GM21526 (cell line): ENCODE measurements at regions not wholly inside any gene's neighbourhood (a gene's known extent, or its start where the extent isn't known, plus 50 kb on each side); places are given as distances from the start of the nearest gene placed in this dataset.

Experiments used
- ATAC-seq: cut with Tn5 transposase; IDR thresholded peaks from one replicate; pipeline ENCODE4 v1.9.1; 2021; ENCODE audit warnings: moderate library complexity; ENCODE audit not compliant: unreplicated experiment, low FRiP score

- ATAC-seq = no peak
Observed at GRCh38 chr22:22046370-22046769, 63.8 kb upstream of the TOP3B start.

GRCh38 chr22:22045571-22046335, 63.2 kb upstream of the TOP3B start:
- no peak for ATAC-seq

- no peak for ATAC-seq
Observed at GRCh38 chr22:22044153-22044552, 61.6 kb upstream of the TOP3B start.

- no peak for ATAC-seq
Observed at GRCh38 chr22:22043296-22044078, 60.9 kb upstream of the TOP3B start.

- ATAC-seq = no peak
Observed at GRCh38 chr22:22042599-22043295, 60.2 kb upstream of the TOP3B start.

- no peak for ATAC-seq
Observed at GRCh38 chr22:22042009-22042408, 59.4 kb upstream of the TOP3B start.

GRCh38 chr22:22040908-22041307, 58.3 kb upstream of the TOP3B start:
- no peak for ATAC-seq

GRCh38 chr22:22040472-22040871, 57.9 kb upstream of the TOP3B start:
- no peak for ATAC-seq

- ATAC-seq = no peak
Observed at GRCh38 chr22:22039286-22040074, 56.9 kb upstream of the TOP3B start.

GRCh38 chr22:22038178-22038880, 55.7 kb upstream of the TOP3B start:
- ATAC-seq = no peak

- no peak for ATAC-seq
Observed at GRCh38 chr22:22037740-22038139, 55.2 kb upstream of the TOP3B start.

GRCh38 chr22:22037229-22037628, 54.6 kb upstream of the TOP3B start:
- no peak for ATAC-seq

GRCh38 chr22:22036588-22036987, 54.0 kb upstream of the TOP3B start:
- no peak for ATAC-seq

- no peak for ATAC-seq
Observed at GRCh38 chr22:22035771-22036314, 53.3 kb upstream of the TOP3B start.

GRCh38 chr22:22035203-22035602, 52.6 kb upstream of the TOP3B start:
- no peak for ATAC-seq

GRCh38 chr22:22034469-22035132, 52.0 kb upstream of the TOP3B start:
- no peak for ATAC-seq

- no peak for ATAC-seq
Observed at GRCh38 chr22:22033803-22034468, 51.3 kb upstream of the TOP3B start.

- no peak for ATAC-seq
Observed at GRCh38 chr22:22032906-22033802, 50.6 kb upstream of the TOP3B start.
